CD14-positive monocyte (primary cell): ENCODE measurements at regions not wholly inside any gene's neighbourhood (a gene's known extent, or its start where the extent isn't known, plus 50 kb on each side); places are given as distances from the start of the nearest gene placed in this dataset.
"Not testable (repeated sequence)": the region's sequence is repeated elsewhere in the genome, so short reads cannot be mapped to it uniquely, and the experiment has no call there.

ENCODE experiments used
- DNase-seq, 3 donors: peaks; one replicate each; pipeline ENCODE4 v3.0.0-alpha.2; 2011 to 2022
- H2AFZ ChIP-seq: 2 replicates; pipeline ENCODE4 v1.6.0; 2012; ENCODE audit warnings: mild to moderate bottlenecking, low read depth, low read length, inconsistent platforms; ENCODE audit not compliant: insufficient read depth, poor library complexity, severe bottlenecking
- H3K27ac ChIP-seq, 2 donors: 1 replicate in 1 of 2; 2 replicates in 1 of 2; pipeline ENCODE4 v1.5.1; 2012 to 2013; ENCODE audit warnings: low read length in 2 of 2, control low read depth in 1 of 2, inconsistent platforms in 1 of 2, low read depth in 1 of 2, mild to moderate bottlenecking in 1 of 2
- H3K27me3 ChIP-seq, 2 donors: one replicate each; pipeline versions ENCODE4 v1.6.0 to v1.6.1; 2011 to 2013; ENCODE audit warnings: low read length in 2 of 2; ENCODE audit not compliant: control insufficient read depth in 2 of 2, insufficient read depth in 2 of 2
- H3K36me3 ChIP-seq, 2 donors: replicated peaks in 1 of 2; 1 replicate in 1 of 2; 2 replicates in 1 of 2; pipeline versions ENCODE4 v1.5.1 to v1.6.1; 2012 to 2013; ENCODE audit warnings: low read length in 2 of 2, control low read depth in 1 of 2, inconsistent platforms in 1 of 2, mild to moderate bottlenecking in 1 of 2; ENCODE audit not compliant: insufficient read depth in 2 of 2, control insufficient read depth in 1 of 2
- H3K4me1 ChIP-seq, 2 donors: 1 replicate in 1 of 2; 2 replicates in 1 of 2; pipeline versions ENCODE4 v1.5.1 to v1.6.1; 2012 to 2013; ENCODE audit warnings: low read length in 2 of 2, control low read depth in 1 of 2, inconsistent platforms in 1 of 2, mild to moderate bottlenecking in 1 of 2, moderate library complexity in 1 of 2; ENCODE audit not compliant: insufficient read depth in 2 of 2, control insufficient read depth in 1 of 2
- H3K4me2 ChIP-seq: replicated peaks from 2 replicates; pipeline ENCODE3; 2012; ENCODE audit warnings: low read length, moderate library complexity, mild to moderate bottlenecking; ENCODE audit not compliant: poor library complexity, severe bottlenecking; ENCODE audit errors: extremely low read depth
- H3K4me3 ChIP-seq, 3 experiments: fragments of 200-600 bp in 1 of 3; sonication (generic) in 1 of 3; replicated peaks in 1 of 3; 1 replicate in 2 of 3; 2 replicates in 1 of 3; pipeline ENCODE4 v1.5.1; 2011 to 2013; ENCODE audit warnings: low read length in 3 of 3, mild to moderate bottlenecking in 3 of 3, control low read depth in 2 of 3, low read depth in 2 of 3, inconsistent platforms in 1 of 3, moderate library complexity in 1 of 3
- H3K79me2 ChIP-seq: 2 replicates; pipeline ENCODE4 v1.6.0; 2012; ENCODE audit warnings: mild to moderate bottlenecking, control low read depth, inconsistent platforms, low read length, moderate library complexity; ENCODE audit not compliant: insufficient read depth
- H3K9ac ChIP-seq: 2 replicates; pipeline ENCODE4 v1.6.0; 2017; ENCODE audit warnings: low read length, mild to moderate bottlenecking; ENCODE audit not compliant: insufficient read depth, poor library complexity, severe bottlenecking
- H3K9me3 ChIP-seq, 2 donors: replicated peaks in 1 of 2; 1 replicate in 1 of 2; 2 replicates in 1 of 2; pipeline versions ENCODE4 v1.5.1 to v1.6.1; 2012 to 2013; ENCODE audit warnings: low read length in 2 of 2, control low read depth in 1 of 2; ENCODE audit not compliant: control insufficient read depth in 1 of 2, insufficient read depth in 1 of 2
- H4K20me1 ChIP-seq: 2 replicates; pipeline ENCODE4 v1.6.0; 2012; ENCODE audit warnings: mild to moderate bottlenecking, low read length, control low read depth, moderate library complexity; ENCODE audit not compliant: insufficient read depth
- H3K27ac Mint-ChIP-seq, 7 donors: one replicate each; pipeline ENCODE4 v1.8.0; 2020; ENCODE audit warnings: mild to moderate bottlenecking in 7 of 7, mixed read lengths in 7 of 7, moderate library complexity in 6 of 7, inconsistent platforms in 2 of 7
- H3K27me3 Mint-ChIP-seq, 3 donors: one replicate each; pipeline ENCODE4 v1.8.0; 2021 to 2022; ENCODE audit warnings: low read depth in 3 of 3, mild to moderate bottlenecking in 3 of 3, mixed read lengths in 3 of 3, moderate library complexity in 3 of 3, inconsistent platforms in 1 of 3
- H3K36me3 Mint-ChIP-seq, 2 donors: one replicate each; pipeline ENCODE4 v1.8.0; 2020; ENCODE audit warnings: mixed read lengths in 2 of 2, inconsistent platforms in 1 of 2, mild to moderate bottlenecking in 1 of 2
- H3K4me1 Mint-ChIP-seq: one replicate; pipeline ENCODE4 v1.8.0; 2020; ENCODE audit warnings: mild to moderate bottlenecking, mixed read lengths
- H3K4me3 Mint-ChIP-seq, 2 donors: one replicate each; pipeline ENCODE4 v1.8.0; 2020; ENCODE audit warnings: mild to moderate bottlenecking in 2 of 2, mixed read lengths in 2 of 2, moderate library complexity in 1 of 2
- H3K9me3 Mint-ChIP-seq, 7 donors: one replicate each; pipeline ENCODE4 v1.8.0; 2020 to 2022; ENCODE audit warnings: mixed read lengths in 7 of 7, mild to moderate bottlenecking in 6 of 7, moderate library complexity in 6 of 7, inconsistent platforms in 2 of 7
- WGBS: methylation state at CpG from one replicate; pipeline ENCODE4 v1.1.5; 2013; ENCODE audit warnings: missing lambda C conversion rate; ENCODE audit not compliant: insufficient coverage; 5-methylcytosine and 5-hydroxymethylcytosine counted together
- intact Hi-C, 2 donors: fragments of 100-400 bp; cut with micrococcal nuclease; formaldehyde crosslinking; loops; one replicate each; pipeline versions ENCODE4 v1.15.0 to v1.15.1; 2023
- TF ChIP-seq, protein P1 (sequence below): fragments of 200-600 bp; IDR thresholded peaks from one replicate; pipeline ENCODE4 v1.8.0; 2022; ENCODE audit warnings: antibody characterized with exemption, mild to moderate bottlenecking

GRCh38 chr5:50903651-50904050 is 237.2 kb downstream of the PARP8 start:
- H3K27me3 ChIP-seq = peaks cover 0 to 3% of the 10 kb centered on the region in 2 donors
- H3K9ac ChIP-seq = no peak overlapping the region
- intact Hi-C loops = no loop called here
- H3K4me3 ChIP-seq = no peak overlapping the region
- H2AFZ ChIP-seq = no peak overlapping the region
- no peak for DNase-seq
- no peaks in the 10 kb centered on the region for H3K4me1 ChIP-seq
- no peak overlapping the region for H3K27ac ChIP-seq
- Mint-ChIP-seq H3K36me3 (no peaks in the 10 kb centered on the region), H3K9me3 (peaks cover 0 to 8% (median 2%) of the 10 kb centered on the region in 7 donors), H3K4me1 (no peaks in the 10 kb centered on the region), H3K4me3 (no peak overlapping the region), H3K27me3 (peaks cover 0 to 5% (median 3%) of the 10 kb centered on the region in 3 donors), H3K27ac (no peak overlapping the region)
- H3K79me2 ChIP-seq = no peaks in the 10 kb centered on the region
- no peaks in the 10 kb centered on the region for H3K36me3 ChIP-seq
- no peaks in the 10 kb centered on the region for H3K9me3 ChIP-seq
- no peaks in the 10 kb centered on the region for H4K20me1 ChIP-seq
- TF ChIP-seq, protein P1, sequence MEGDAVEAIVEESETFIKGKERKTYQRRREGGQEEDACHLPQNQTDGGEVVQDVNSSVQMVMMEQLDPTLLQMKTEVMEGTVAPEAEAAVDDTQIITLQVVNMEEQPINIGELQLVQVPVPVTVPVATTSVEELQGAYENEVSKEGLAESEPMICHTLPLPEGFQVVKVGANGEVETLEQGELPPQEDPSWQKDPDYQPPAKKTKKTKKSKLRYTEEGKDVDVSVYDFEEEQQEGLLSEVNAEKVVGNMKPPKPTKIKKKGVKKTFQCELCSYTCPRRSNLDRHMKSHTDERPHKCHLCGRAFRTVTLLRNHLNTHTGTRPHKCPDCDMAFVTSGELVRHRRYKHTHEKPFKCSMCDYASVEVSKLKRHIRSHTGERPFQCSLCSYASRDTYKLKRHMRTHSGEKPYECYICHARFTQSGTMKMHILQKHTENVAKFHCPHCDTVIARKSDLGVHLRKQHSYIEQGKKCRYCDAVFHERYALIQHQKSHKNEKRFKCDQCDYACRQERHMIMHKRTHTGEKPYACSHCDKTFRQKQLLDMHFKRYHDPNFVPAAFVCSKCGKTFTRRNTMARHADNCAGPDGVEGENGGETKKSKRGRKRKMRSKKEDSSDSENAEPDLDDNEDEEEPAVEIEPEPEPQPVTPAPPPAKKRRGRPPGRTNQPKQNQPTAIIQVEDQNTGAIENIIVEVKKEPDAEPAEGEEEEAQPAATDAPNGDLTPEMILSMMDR = no peak
- H3K4me2 ChIP-seq = no peak overlapping the region
- 83% methylated on average over 1 of the region's 2 CpGs for WGBS

GRCh38 chr5:50905996-50906570 is 239.6 kb downstream of the PARP8 start:
- Histone ChIP-seq H3K36me3 (no peaks in the 10 kb centered on the region), H3K4me2 (no peak overlapping the region), H3K9me3 (no peaks in the 10 kb centered on the region), H3K79me2 (no peaks in the 10 kb centered on the region), H2AFZ (no peak overlapping the region), H3K9ac (no peak overlapping the region), H3K4me1 (no peaks in the 10 kb centered on the region), H3K27ac (no peak overlapping the region), H3K27me3 (peaks cover 0 to 3% of the 10 kb centered on the region in 2 donors), H4K20me1 (no peaks in the 10 kb centered on the region), H3K4me3 (no peak overlapping the region)
- Mint-ChIP-seq H3K27ac (no peak overlapping the region), H3K4me3 (no peak overlapping the region), H3K9me3 (peaks cover 0 to 8% (median 3%) of the 10 kb centered on the region in 7 donors), H3K27me3 (peaks cover 0 to 4% (median 3%) of the 10 kb centered on the region in 3 donors), H3K36me3 (no peaks in the 10 kb centered on the region), H3K4me1 (no peaks in the 10 kb centered on the region)
- intact Hi-C loops = no loop called here
- DNase-seq = no peak
- TF ChIP-seq, protein P1 = no peak
- WGBS = 83% methylated on average over 1 of the region's 2 CpGs

DNA sequence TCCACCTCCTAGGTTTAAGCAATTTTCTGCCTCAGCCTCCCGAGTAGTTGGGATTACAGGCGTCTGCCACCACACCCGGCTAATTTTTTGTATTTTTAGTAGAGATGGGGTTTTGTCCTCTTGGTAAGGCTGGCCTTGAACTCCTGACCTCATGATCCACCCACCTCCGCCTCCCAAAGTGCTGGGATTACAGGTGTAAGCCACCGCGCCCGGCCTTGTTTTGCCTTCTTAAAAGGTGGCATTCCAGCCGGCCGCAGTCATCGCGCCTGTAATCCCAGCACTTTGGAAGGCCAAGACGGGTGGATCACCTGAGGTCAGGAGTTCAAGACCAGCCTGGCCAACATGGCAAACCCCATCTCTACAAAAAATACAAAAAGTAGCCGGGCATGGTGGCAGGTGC is 253.7 kb downstream of the PARP8 start:
- H4K20me1 ChIP-seq, H3K27me3 Mint-ChIP-seq, H3K36me3 Mint-ChIP-seq, H3K27ac ChIP-seq, H3K4me3 ChIP-seq, H3K4me1 ChIP-seq, H3K4me3 Mint-ChIP-seq, H3K79me2 ChIP-seq, H3K27ac Mint-ChIP-seq, H2AFZ ChIP-seq, DNase-seq, H3K4me2 ChIP-seq, H3K36me3 ChIP-seq, H3K4me1 Mint-ChIP-seq, intact Hi-C loops, H3K9ac ChIP-seq, H3K27me3 ChIP-seq: not testable (repeated sequence)
- 98% methylated on average over 10 of the region's 13 CpGs for WGBS
- H3K9me3 ChIP-seq = peaks cover 0 to 21% of the 10 kb centered on the region in 2 donors
- peaks cover 4 to 22% (median 13%) of the 10 kb centered on the region in 7 donors for H3K9me3 Mint-ChIP-seq
